WI38 (cell line): ENCODE measurements at regions not wholly inside any gene's neighbourhood (a gene's known extent, or its start where the extent isn't known, plus 50 kb on each side); places are given as distances from the start of the nearest gene placed in this dataset.

Source experiments
- H3K4me3 ChIP-seq: 2 replicates; pipeline ENCODE4 v1.5.1; 2011; ENCODE audit warnings: low read depth, mild to moderate bottlenecking, control low read depth, low read length
- TF ChIP-seq, protein P1 (sequence below): IDR thresholded peaks from 2 replicates; pipeline ENCODE4 v1.5.1; 2012; ENCODE audit warnings: low read depth, mild to moderate bottlenecking, control low read depth, low read length

DNA sequence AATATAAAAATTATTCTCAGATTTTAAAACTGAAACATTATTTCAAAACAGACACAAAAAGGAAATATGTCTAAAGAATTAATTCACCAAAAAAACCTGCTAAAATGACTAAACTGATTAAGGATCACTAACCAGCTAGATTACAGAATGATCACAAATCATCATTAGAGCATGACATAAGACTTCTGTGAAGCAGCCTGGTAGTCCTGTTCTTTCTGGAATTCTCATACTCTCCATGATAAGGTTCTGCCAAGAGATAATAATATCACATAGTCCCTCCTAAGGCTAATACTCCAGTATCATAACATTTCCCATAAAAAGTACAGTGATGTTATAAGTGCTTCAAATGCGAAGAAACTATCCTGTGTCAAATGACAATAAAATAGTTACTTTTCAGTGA lies 1814.9 kb downstream of the SLITRK5 start:
- H3K4me3 ChIP-seq = no peak overlapping the region
- TF ChIP-seq, protein P1, sequence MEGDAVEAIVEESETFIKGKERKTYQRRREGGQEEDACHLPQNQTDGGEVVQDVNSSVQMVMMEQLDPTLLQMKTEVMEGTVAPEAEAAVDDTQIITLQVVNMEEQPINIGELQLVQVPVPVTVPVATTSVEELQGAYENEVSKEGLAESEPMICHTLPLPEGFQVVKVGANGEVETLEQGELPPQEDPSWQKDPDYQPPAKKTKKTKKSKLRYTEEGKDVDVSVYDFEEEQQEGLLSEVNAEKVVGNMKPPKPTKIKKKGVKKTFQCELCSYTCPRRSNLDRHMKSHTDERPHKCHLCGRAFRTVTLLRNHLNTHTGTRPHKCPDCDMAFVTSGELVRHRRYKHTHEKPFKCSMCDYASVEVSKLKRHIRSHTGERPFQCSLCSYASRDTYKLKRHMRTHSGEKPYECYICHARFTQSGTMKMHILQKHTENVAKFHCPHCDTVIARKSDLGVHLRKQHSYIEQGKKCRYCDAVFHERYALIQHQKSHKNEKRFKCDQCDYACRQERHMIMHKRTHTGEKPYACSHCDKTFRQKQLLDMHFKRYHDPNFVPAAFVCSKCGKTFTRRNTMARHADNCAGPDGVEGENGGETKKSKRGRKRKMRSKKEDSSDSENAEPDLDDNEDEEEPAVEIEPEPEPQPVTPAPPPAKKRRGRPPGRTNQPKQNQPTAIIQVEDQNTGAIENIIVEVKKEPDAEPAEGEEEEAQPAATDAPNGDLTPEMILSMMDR = no peak

DNA sequence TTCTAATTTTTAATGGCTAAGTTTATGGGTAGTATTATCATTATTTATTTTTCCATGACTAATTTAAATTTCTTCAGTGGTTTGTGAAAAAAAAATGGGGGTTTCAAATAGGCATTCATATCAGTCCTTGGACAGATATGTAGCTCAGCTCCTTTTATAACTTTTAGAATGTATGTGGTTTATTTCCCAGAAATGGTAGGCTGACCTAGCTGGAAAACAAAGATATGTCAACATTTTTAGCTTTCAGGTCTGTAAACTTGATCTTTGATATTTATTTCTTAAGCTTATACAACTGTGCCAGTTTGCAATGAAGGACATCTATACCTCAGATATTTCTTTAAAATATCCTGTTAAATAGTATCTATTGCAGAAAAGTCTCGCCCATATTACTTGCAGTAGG lies 1815.5 kb downstream of the SLITRK5 start:
- no peak overlapping the region for H3K4me3 ChIP-seq
- TF ChIP-seq, protein P1 = no peak

DNA sequence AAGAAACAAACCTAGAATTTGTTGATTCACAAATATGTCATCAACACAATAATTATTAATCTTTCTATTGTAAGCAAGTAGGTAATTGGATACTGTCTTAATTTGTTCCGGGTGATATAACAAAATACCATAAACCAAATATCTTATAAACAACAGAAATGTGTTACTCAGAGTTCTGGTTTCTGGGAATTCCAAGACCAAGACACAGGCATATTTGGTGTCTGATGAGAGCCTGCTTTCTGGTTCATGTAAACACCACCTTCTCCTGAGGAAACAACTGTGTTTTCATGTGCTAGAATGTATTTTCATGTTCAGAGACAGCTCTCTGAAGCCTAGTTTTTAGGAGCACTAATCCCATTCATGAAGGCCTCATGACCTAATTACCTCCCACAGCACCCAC lies 1819.5 kb downstream of the SLITRK5 start:
- TF ChIP-seq, protein P1 = no peak
- no peak overlapping the region for H3K4me3 ChIP-seq

DNA sequence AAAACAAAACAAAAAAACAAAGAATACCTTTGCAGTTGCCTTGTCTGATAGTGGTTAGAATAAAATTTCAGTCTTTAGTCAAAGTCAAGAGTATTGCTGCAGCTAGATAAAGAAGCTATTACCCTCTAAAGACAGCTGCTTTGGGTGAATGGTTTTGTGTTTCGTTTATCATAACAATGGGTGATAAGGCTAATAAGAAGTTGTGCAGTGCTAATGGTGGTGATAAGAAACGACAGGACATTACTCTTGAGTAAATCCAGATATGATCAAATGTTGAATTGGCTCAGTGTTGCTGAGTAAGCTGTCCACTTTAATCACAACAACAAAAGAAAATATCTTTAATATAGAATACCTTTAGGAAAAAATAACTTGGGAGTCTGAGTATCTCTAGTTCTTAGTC lies 1825.3 kb downstream of the SLITRK5 start:
- no peak overlapping the region for H3K4me3 ChIP-seq
- TF ChIP-seq, protein P1 = no peak

DNA sequence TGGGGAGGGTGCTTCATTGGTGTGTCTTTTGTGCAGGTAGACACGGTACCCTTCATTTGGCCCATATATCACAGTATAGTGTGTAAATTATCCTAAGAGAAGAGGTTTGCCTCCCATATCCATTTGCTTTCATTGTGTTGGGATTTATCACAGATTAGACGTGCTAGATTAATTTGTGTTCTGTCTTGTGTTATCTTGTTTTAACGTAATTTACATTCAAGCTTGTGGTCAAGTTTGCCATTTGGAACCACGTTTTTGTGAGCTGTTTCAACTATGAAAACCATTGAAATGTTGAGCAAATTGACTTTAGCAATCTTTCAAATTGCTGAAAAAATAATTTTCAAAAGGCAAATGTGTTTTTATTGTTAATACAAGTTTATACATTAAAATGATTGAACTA lies 1826.5 kb downstream of the SLITRK5 start:
- H3K4me3 ChIP-seq = no peak overlapping the region
- TF ChIP-seq, protein P1 = no peak

DNA sequence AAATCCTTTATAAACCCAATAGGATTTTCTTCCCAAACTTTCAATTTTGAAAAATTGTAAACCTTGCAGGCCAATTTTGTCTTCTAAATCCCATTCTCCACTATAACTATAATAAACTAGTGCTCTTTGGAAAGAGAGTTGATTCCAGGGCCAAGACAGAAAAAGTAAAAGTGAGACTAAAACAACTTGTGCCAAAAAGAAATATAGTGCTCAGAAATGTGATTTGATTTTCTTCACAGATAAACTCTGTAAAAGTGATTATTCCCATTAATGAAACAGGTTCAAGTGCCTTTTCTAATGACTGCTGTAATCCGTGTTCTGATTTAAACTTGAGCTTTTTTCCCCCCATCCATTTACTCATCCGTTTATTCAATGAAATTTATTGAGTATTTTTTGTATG lies 1831.1 kb downstream of the SLITRK5 start:
- TF ChIP-seq, protein P1 = no peak
- H3K4me3 ChIP-seq = no peak overlapping the region

DNA sequence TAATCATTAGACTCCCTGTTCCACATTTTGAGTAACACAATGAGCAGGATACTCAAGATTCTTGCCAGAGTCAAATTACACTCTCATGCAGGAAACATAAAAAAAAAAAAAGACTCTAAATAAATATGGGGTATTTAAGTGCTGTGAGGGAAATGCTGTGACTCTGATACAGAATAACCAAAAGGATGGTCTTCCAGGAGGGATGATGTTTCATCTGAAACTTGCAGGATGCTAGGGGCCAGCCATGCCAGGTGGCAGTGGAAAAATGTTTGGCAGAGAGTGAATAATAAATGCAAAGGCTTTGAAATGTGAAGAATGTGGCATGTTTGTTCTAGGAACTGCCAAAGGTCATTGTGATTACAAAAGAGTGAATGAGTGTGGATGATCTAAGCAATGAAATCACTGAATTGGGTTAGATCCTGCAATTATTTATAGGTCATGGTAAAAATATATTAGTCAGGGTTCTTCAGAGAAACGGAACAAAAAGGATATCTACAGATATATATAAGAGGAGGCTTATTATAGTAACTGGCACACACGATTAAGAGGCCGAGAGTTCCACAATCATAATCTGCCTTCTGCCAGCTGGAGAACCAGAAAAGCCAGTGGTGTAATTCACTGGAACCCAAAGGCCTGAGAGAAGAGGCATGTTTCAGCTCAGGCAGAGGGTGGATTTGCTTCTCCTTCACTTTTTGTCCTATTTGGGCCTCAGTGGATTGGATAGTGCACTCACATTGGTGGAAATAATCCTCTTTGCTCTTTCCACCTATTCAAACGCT lies 1832.8 kb upstream of the MIR17HG start:
- TF ChIP-seq, protein P1 = no peak
- H3K4me3 ChIP-seq = no peak overlapping the region
